ENCODE measurements at regions not wholly inside any gene's neighbourhood (a gene's known extent, or its start where the extent isn't known, plus 50 kb on each side); places are given as distances from the start of the nearest gene placed in this dataset.

DNA sequence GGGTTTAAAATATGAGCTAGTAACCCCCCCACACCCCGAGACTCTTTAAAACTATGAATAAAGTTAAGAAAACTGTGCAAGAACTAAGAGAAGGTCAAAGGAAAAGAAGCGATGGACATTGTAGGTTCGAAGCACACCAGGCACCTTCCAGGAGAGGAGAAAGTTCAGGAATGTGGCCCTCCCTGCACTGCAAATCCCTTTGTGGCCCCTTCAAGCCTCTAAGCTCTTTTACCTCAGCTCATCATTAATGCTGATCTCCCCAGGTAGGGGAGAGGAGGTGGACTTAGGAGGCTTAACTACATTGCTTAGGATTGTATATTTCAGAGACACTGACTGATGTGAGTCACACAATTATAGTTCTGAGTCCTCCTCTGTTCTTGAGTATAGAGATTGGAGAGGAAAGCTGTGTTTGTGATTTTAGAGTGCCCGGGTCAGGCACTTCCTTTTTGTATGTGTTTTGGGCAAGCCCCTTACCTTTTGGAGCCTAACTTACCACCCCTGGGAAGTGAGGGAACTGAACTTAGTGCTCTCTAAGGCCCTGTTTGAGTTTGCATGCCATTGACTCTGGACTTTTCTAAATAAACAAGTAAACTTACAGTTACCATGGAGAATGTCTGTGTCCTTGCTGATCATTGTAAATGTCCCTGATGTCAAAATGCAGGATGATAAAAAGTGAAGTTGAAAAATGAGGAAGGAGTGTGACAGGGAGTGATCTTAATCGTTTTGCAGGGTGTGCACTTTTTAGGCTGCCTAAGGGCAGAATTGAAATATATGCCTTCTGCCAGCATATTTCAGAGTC lies 140.8 kb upstream of the ZEB2 start:
- TF ChIP-seq, protein P1, sequence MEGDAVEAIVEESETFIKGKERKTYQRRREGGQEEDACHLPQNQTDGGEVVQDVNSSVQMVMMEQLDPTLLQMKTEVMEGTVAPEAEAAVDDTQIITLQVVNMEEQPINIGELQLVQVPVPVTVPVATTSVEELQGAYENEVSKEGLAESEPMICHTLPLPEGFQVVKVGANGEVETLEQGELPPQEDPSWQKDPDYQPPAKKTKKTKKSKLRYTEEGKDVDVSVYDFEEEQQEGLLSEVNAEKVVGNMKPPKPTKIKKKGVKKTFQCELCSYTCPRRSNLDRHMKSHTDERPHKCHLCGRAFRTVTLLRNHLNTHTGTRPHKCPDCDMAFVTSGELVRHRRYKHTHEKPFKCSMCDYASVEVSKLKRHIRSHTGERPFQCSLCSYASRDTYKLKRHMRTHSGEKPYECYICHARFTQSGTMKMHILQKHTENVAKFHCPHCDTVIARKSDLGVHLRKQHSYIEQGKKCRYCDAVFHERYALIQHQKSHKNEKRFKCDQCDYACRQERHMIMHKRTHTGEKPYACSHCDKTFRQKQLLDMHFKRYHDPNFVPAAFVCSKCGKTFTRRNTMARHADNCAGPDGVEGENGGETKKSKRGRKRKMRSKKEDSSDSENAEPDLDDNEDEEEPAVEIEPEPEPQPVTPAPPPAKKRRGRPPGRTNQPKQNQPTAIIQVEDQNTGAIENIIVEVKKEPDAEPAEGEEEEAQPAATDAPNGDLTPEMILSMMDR (IDR thresholded peaks at IDR 0.05 in 2 of 3, conservative IDR thresholded peaks at IDR 0.05 in 1 of 3; ENCODE audit: borderline replicate concordance in 1 of 3, insufficient read depth in 1 of 3, low read depth in 2 of 3, low read length in 2 of 3), result no peak
- TF ChIP-seq POLR2A (IDR thresholded peaks at IDR 0.05; ENCODE audit: borderline replicate concordance, extremely low read depth, insufficient read depth, insufficient read length) (no peak), TCF7L2 (IDR thresholded peaks at IDR 0.05; ENCODE audit: borderline replicate concordance, extremely low read depth, insufficient read depth, insufficient read length) (no peak), POLR2AphosphoS5 (IDR thresholded peaks at IDR 0.05; ENCODE audit: low read depth, low read length) (no peak), EGR1 (IDR thresholded peaks at IDR 0.05; ENCODE audit: low read depth) (no peak)
